ENCODE measurements at regions not wholly inside any gene's neighbourhood (a gene's known extent, or its start where the extent isn't known, plus 50 kb on each side); places are given as distances from the start of the nearest gene placed in this dataset.
A peak's percentile ranks its signal among the peaks of the same experiment; 100 is the strongest.

GRCh38 chrX:39725114-39725513 is 372.6 kb downstream of the BCOR start:
- no peak for DNase-seq
- intact Hi-C loops (cut with DNase I), result no loop called here

- intact Hi-C loops (cut with DNase I), result no loop called here
- no peak for DNase-seq
These were observed 371.7 kb downstream of the BCOR start for GRCh38 chrX:39725928-39726619.

GRCh38 chrX:39726771-39727170 is 371.0 kb downstream of the BCOR start:
- intact Hi-C loops (cut with DNase I), result no loop called here
- peak in 1 of 42 donors; percentile 10 for DNase-seq

- DNase-seq, result no peak
These were observed 369.7 kb downstream of the BCOR start for GRCh38 chrX:39728025-39728424.

GRCh38 chrX:39728852-39729598 is 368.7 kb downstream of the BCOR start:
- intact Hi-C loops (cut with DNase I), result no loop called here
- no peak for DNase-seq

More at GRCh38 chrX:39728025-39728424, 369.7 kb downstream of the BCOR start:
- intact Hi-C loops (cut with DNase I), result no loop called here

GRCh38 chrX:39729981-39730661 is 367.6 kb downstream of the BCOR start:
- DNase-seq, result peak in 31 of 42 donors; percentile 8 to 58 (median 34)
- intact Hi-C loops (cut with DNase I), result loop anchor here (5.0 kb wide), 1 partner anchor 282 kb away; no protein-coding TSS in a partner anchor

- intact Hi-C loops (cut with DNase I), result loop anchor here (5.0 kb wide), 1 partner anchor 282 kb away; no protein-coding TSS in a partner anchor
- DNase-seq, result peak; percentile 40 to 84 (median 63)
These were observed 367.0 kb downstream of the BCOR start for GRCh38 chrX:39730662-39731329.

DNA sequence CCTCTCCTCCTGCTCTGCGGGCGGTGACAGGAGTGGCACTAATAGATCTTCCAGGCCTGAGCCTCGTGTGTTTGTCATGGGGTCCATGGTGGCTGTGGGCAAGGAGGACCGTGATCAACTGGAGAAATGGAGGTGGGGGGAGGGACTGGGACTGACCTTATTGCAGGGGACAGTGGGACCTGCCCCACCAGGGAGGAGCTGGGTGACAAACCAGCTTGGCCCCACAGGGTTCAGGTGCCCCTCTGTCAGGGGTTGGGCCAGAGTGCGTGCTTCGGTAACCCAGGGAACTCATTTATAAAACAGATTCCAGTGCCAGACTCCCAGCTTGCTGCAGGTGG is 366.5 kb downstream of the BCOR start:
- DNase-seq, result no peak
- intact Hi-C loops (cut with DNase I), result loop anchor here (5.0 kb wide), 1 partner anchor 281 kb away; no protein-coding TSS in a partner anchor

GRCh38 chrX:39731735-39732134 is 366.0 kb downstream of the BCOR start:
- intact Hi-C loops (cut with DNase I), result loop anchor here (5.0 kb wide), 1 partner anchor 281 kb away; no protein-coding TSS in a partner anchor
- no peak for DNase-seq

GRCh38 chrX:39733745-39734144 is 364.0 kb downstream of the BCOR start:
- DNase-seq, result no peak
- intact Hi-C loops (cut with DNase I), result loop anchor here (5.0 kb wide), 1 partner anchor 279 kb away; no protein-coding TSS in a partner anchor

GRCh38 chrX:39734174-39734776 is 363.5 kb downstream of the BCOR start:
- intact Hi-C loops (cut with DNase I), result loop anchor here (5.0 kb wide), 1 partner anchor 278 kb away; no protein-coding TSS in a partner anchor
- no peak for DNase-seq

GRCh38 chrX:39736216-39737211 is 361.2 kb downstream of the BCOR start:
- intact Hi-C loops (cut with DNase I), result no loop called here
- peak in 3 of 42 donors; percentile 14 to 47 (median 31) for DNase-seq

DNA sequence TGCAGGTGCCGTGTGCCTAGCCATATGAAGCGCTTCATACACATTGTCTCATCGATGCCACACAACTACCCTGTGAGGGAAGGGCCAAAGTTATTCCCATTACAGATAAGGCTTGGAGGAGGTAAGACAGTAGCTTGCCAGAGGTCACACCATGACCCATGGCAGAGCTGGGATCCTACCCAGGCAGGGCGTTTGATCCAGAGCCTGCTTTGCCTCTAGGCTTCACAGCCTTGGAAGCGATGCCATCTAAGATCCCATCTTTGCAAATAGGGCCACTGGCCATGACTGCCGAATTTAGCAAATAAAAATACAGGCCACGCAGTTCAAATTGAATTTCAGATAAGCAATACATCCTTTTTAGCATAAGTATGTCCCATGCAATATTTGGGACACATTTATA is 358.2 kb downstream of the BCOR start:
- DNase-seq, result no peak
- intact Hi-C loops (cut with DNase I), result no loop called here

DNA sequence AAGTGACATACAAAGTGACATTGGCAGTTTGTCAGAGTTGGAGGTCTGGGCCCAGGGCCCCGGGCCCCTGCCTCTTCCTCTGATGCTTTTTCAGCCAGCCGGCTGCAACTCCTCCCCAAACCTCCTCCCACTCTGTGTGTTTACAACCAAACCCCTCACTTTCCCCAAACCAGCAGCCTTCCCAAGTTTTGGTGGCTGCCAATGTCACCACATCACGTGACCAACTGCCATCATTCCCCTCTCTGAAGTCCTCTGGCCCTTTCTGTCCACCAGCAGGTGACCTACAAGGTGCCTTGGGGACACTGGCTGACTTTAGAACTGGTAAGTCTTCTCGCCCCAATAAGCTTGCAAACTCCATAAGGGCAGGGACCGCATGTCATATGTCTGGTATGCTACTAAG is 357.7 kb downstream of the BCOR start:
- intact Hi-C loops (cut with DNase I), result no loop called here
- no peak for DNase-seq

DNA sequence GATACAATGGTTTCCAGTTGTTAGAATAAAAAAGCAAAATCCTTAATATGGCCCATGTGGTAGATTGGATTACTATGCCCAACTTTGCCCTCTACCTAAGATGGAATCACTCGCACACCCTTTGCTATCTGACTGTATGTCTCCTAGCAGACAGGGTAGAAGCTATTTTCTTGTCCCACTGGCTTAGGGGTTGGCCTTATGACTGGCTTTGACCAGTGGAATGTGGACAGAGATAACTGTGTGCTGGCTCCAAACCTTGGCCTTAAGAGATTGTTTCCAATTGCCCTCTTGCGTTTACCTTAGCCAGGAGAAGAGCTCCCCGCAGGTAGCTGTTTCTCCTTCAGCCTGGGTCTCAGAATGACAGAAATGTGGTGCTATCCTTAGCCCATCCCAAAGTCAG is 355.9 kb downstream of the BCOR start:
- no peak for DNase-seq
- intact Hi-C loops (cut with DNase I), result no loop called here

- intact Hi-C loops (cut with DNase I), result no loop called here
- no peak for DNase-seq
These were observed 351.9 kb downstream of the BCOR start for GRCh38 chrX:39745818-39746217.

- intact Hi-C loops (cut with DNase I), result no loop called here
- DNase-seq, result no peak
These were observed 348.6 kb downstream of the BCOR start for GRCh38 chrX:39749135-39749534.

DNA sequence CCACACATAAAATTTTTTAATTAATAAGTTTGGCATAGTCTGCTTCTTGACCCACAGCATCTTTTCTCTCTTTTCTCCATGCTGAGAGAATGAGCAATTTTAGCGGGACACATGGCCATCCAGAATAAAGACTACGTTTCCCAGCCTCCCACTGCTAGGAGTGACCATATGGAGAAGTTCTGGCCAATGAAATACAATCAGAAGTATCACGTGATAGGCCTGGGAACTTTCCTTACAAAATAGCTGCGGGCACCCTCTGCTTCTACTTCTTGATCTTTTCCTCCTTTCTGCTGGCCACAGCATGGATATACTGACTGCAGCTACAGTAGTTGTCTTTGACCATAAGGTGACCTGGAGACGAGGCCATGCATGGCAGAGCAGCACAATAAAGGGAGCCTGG is 348.0 kb downstream of the BCOR start:
- DNase-seq, result no peak
- intact Hi-C loops (cut with DNase I), result no loop called here

All from head of caudate nucleus (tissue), 42 donors.